IgD-negative memory B cell (primary cell): ENCODE measurements at regions not wholly inside any gene's neighbourhood (a gene's known extent, or its start where the extent isn't known, plus 50 kb on each side); places are given as distances from the start of the nearest gene placed in this dataset.

Experiments used
- H3K27ac Mint-ChIP-seq, 3 donors: one replicate each; pipeline ENCODE4 v1.8.0; 2020 to 2022; ENCODE audit warnings: mild to moderate bottlenecking in 3 of 3, mixed read lengths in 3 of 3, moderate library complexity in 1 of 3
- H3K27me3 Mint-ChIP-seq: one replicate; pipeline ENCODE4 v1.8.0; 2021; ENCODE audit warnings: mixed read lengths
- H3K36me3 Mint-ChIP-seq: one replicate; pipeline ENCODE4 v1.8.0; 2020; ENCODE audit warnings: mild to moderate bottlenecking, mixed read lengths
- H3K4me1 Mint-ChIP-seq, 3 donors: one replicate each; pipeline ENCODE4 v1.8.0; 2020 to 2022; ENCODE audit warnings: mixed read lengths in 3 of 3, mild to moderate bottlenecking in 1 of 3
- H3K4me3 Mint-ChIP-seq, 4 donors: one replicate each; pipeline ENCODE4 v1.8.0; 2020 to 2022; ENCODE audit warnings: mild to moderate bottlenecking in 4 of 4, mixed read lengths in 4 of 4, moderate library complexity in 3 of 4
- H3K9me3 Mint-ChIP-seq, 3 donors: one replicate each; pipeline ENCODE4 v1.8.0; 2020 to 2021; ENCODE audit warnings: mixed read lengths in 3 of 3, mild to moderate bottlenecking in 1 of 3

- H3K27me3 Mint-ChIP-seq: peaks cover 4% of the 10 kb centered on the region
- H3K36me3 Mint-ChIP-seq: no peaks in the 10 kb centered on the region
- H3K27ac Mint-ChIP-seq: no peak overlapping the region
- H3K9me3 Mint-ChIP-seq: peaks cover 3 to 5% (median 3%) of the 10 kb centered on the region in 3 donors
- no peak overlapping the region for H3K4me3 Mint-ChIP-seq
- H3K4me1 Mint-ChIP-seq: no peaks in the 10 kb centered on the region
Measured at GRCh38 chr10:128912568-128913311, 554.3 kb upstream of the MGMT start.

GRCh38 chr10:128914681-128915080 is 552.4 kb upstream of the MGMT start:
- Mint-ChIP-seq H3K27ac (no peak overlapping the region), H3K36me3 (no peaks in the 10 kb centered on the region), H3K4me3 (no peak overlapping the region), H3K9me3 (peaks cover 3 to 8% (median 3%) of the 10 kb centered on the region in 3 donors), H3K4me1 (no peaks in the 10 kb centered on the region), H3K27me3 (peaks cover 4% of the 10 kb centered on the region)

- Mint-ChIP-seq H3K27me3 (peaks cover 5% of the 10 kb centered on the region), H3K36me3 (no peaks in the 10 kb centered on the region), H3K9me3 (peaks cover 0 to 6% (median 3%) of the 10 kb centered on the region in 3 donors), H3K4me3 (no peak overlapping the region), H3K4me1 (no peaks in the 10 kb centered on the region), H3K27ac (no peak overlapping the region)
Measured at GRCh38 chr10:128915630-128916029, 551.4 kb upstream of the MGMT start.

GRCh38 chr10:128916383-128916782 is 550.7 kb upstream of the MGMT start:
- Mint-ChIP-seq H3K27me3 (peaks cover 5% of the 10 kb centered on the region), H3K36me3 (no peaks in the 10 kb centered on the region), H3K9me3 (peaks cover 0 to 6% (median 3%) of the 10 kb centered on the region in 3 donors), H3K27ac (no peak overlapping the region), H3K4me1 (no peaks in the 10 kb centered on the region), H3K4me3 (no peak overlapping the region)

- peaks cover 1% of the 10 kb centered on the region for H3K27me3 Mint-ChIP-seq
- H3K36me3 Mint-ChIP-seq: no peaks in the 10 kb centered on the region
- H3K9me3 Mint-ChIP-seq: peaks cover 4 to 10% (median 5%) of the 10 kb centered on the region in 3 donors
- no peak overlapping the region for H3K27ac Mint-ChIP-seq
- peaks cover 0 to 4% (median 0%) of the 10 kb centered on the region in 3 donors for H3K4me1 Mint-ChIP-seq
- H3K4me3 Mint-ChIP-seq: no peak overlapping the region
Measured at GRCh38 chr10:128921389-128922022, 545.5 kb upstream of the MGMT start.

- Mint-ChIP-seq H3K4me1 (peaks cover 0 to 4% (median 0%) of the 10 kb centered on the region in 3 donors), H3K27ac (no peak overlapping the region), H3K4me3 (no peak overlapping the region), H3K9me3 (peaks cover 4 to 10% (median 7%) of the 10 kb centered on the region in 3 donors), H3K27me3 (peaks cover 1% of the 10 kb centered on the region), H3K36me3 (no peaks in the 10 kb centered on the region)
Measured at GRCh38 chr10:128922172-128922571, 544.9 kb upstream of the MGMT start.

- H3K27me3 Mint-ChIP-seq: peaks cover 1% of the 10 kb centered on the region
- no peak overlapping the region for H3K4me3 Mint-ChIP-seq
- peaks cover 4 to 10% (median 8%) of the 10 kb centered on the region in 3 donors for H3K9me3 Mint-ChIP-seq
- H3K36me3 Mint-ChIP-seq: no peaks in the 10 kb centered on the region
- H3K27ac Mint-ChIP-seq: no peak overlapping the region
- H3K4me1 Mint-ChIP-seq: peaks cover 0 to 4% (median 0%) of the 10 kb centered on the region in 3 donors
Measured at GRCh38 chr10:128922619-128923196, 544.3 kb upstream of the MGMT start.

GRCh38 chr10:128924918-128925317 is 542.1 kb upstream of the MGMT start:
- H3K27ac Mint-ChIP-seq: no peak overlapping the region
- H3K36me3 Mint-ChIP-seq: no peaks in the 10 kb centered on the region
- H3K4me1 Mint-ChIP-seq: peaks cover 0 to 4% (median 0%) of the 10 kb centered on the region in 3 donors
- peaks cover 5 to 8% (median 7%) of the 10 kb centered on the region in 3 donors for H3K9me3 Mint-ChIP-seq
- H3K4me3 Mint-ChIP-seq: no peak overlapping the region
- peaks cover 1% of the 10 kb centered on the region for H3K27me3 Mint-ChIP-seq

GRCh38 chr10:128926711-128927110 is 540.3 kb upstream of the MGMT start:
- H3K27me3 Mint-ChIP-seq: no peaks in the 10 kb centered on the region

GRCh38 chr10:128927497-128928161 is 539.4 kb upstream of the MGMT start:
- H3K4me3 Mint-ChIP-seq: no peak overlapping the region
- no peaks in the 10 kb centered on the region for H3K36me3 Mint-ChIP-seq
- no peak overlapping the region for H3K27ac Mint-ChIP-seq

More at GRCh38 chr10:128926711-128927110, 540.3 kb upstream of the MGMT start:
- no peaks in the 10 kb centered on the region for H3K36me3 Mint-ChIP-seq
- no peak overlapping the region for H3K27ac Mint-ChIP-seq
- H3K4me1 Mint-ChIP-seq: peaks cover 0 to 4% (median 0%) of the 10 kb centered on the region in 3 donors
- peaks cover 7 to 11% (median 7%) of the 10 kb centered on the region in 3 donors for H3K9me3 Mint-ChIP-seq
- H3K4me3 Mint-ChIP-seq: no peak overlapping the region

GRCh38 chr10:128928231-128928836 is 538.7 kb upstream of the MGMT start:
- Mint-ChIP-seq H3K27me3 (no peaks in the 10 kb centered on the region), H3K4me1 (peaks cover 0 to 4% (median 0%) of the 10 kb centered on the region in 3 donors), H3K36me3 (no peaks in the 10 kb centered on the region), H3K27ac (no peak overlapping the region), H3K4me3 (no peak overlapping the region), H3K9me3 (peaks cover 7 to 11% (median 7%) of the 10 kb centered on the region in 3 donors)

More at GRCh38 chr10:128927497-128928161, 539.4 kb upstream of the MGMT start:
- Mint-ChIP-seq H3K9me3 (peaks cover 7 to 11% (median 7%) of the 10 kb centered on the region in 3 donors), H3K4me1 (peaks cover 0 to 4% (median 0%) of the 10 kb centered on the region in 3 donors), H3K27me3 (no peaks in the 10 kb centered on the region)

GRCh38 chr10:128929131-128929530 is 537.9 kb upstream of the MGMT start:
- no peaks in the 10 kb centered on the region for H3K27me3 Mint-ChIP-seq
- H3K4me1 Mint-ChIP-seq: peaks cover 0 to 4% (median 0%) of the 10 kb centered on the region in 3 donors
- H3K9me3 Mint-ChIP-seq: peaks cover 7 to 11% (median 10%) of the 10 kb centered on the region in 3 donors
- H3K36me3 Mint-ChIP-seq: no peaks in the 10 kb centered on the region
- H3K27ac Mint-ChIP-seq: no peak overlapping the region
- no peak overlapping the region for H3K4me3 Mint-ChIP-seq

- H3K9me3 Mint-ChIP-seq: peaks cover 7 to 11% (median 11%) of the 10 kb centered on the region in 3 donors
- peaks cover 0 to 4% (median 0%) of the 10 kb centered on the region in 3 donors for H3K4me1 Mint-ChIP-seq
- no peaks in the 10 kb centered on the region for H3K27me3 Mint-ChIP-seq
- H3K36me3 Mint-ChIP-seq: no peaks in the 10 kb centered on the region
- no peak overlapping the region for H3K4me3 Mint-ChIP-seq
- no peak overlapping the region for H3K27ac Mint-ChIP-seq
Measured at GRCh38 chr10:128929767-128930166, 537.3 kb upstream of the MGMT start.

GRCh38 chr10:128930515-128930914 is 536.5 kb upstream of the MGMT start:
- peaks cover 7 to 11% (median 11%) of the 10 kb centered on the region in 3 donors for H3K9me3 Mint-ChIP-seq
- H3K27ac Mint-ChIP-seq: no peak overlapping the region
- H3K4me3 Mint-ChIP-seq: peak overlapping the region in 1 of 4 donors; percentile 17
- no peaks in the 10 kb centered on the region for H3K27me3 Mint-ChIP-seq
- H3K4me1 Mint-ChIP-seq: peaks cover 0 to 4% (median 0%) of the 10 kb centered on the region in 3 donors
- H3K36me3 Mint-ChIP-seq: no peaks in the 10 kb centered on the region
